NCI-H774 (cell line): ENCODE measurements at regions not wholly inside any gene's neighbourhood (a gene's known extent, or its start where the extent isn't known, plus 50 kb on each side); places are given as distances from the start of the nearest gene placed in this dataset.

Experiments
- DNase-seq: peaks from one replicate; lab custom pipeline; 2025; lab: John Stamatoyannopoulos, UW

GRCh38 chr6:87936065-87936464 lies 111.6 kb upstream of the SPACA1 start:
- no peak for DNase-seq

- no peak for DNase-seq
Measured at GRCh38 chr6:87935196-87935595, 112.4 kb upstream of the SPACA1 start.

- DNase-seq: no peak
Measured at GRCh38 chr6:87932361-87932760, 115.3 kb upstream of the SPACA1 start.

DNA sequence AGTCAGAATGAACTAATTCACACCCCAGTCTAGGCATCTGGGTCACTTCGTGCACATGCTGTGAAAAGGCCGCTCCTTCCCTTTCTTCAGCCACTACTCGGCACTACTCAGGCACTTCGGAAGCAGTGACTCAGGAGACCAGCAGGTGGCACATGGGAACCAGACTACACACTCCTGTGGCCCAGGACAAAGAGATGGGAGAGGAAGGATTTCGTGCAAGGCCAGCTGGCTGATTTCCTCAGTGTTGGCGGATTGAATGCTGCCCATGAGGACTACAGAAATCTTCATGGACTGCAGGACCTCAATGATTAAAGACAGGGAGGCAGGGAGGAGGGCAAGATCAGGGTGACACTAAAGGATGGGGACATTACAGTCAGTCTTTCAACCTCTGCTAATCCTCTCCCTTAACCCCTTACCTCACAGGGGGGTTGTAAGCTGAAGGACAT lies 117.8 kb upstream of the SPACA1 start:
- DNase-seq: peak; percentile 89

- no peak for DNase-seq
Measured at GRCh38 chr6:87926687-87927086, 121.0 kb upstream of the SPACA1 start.

DNA sequence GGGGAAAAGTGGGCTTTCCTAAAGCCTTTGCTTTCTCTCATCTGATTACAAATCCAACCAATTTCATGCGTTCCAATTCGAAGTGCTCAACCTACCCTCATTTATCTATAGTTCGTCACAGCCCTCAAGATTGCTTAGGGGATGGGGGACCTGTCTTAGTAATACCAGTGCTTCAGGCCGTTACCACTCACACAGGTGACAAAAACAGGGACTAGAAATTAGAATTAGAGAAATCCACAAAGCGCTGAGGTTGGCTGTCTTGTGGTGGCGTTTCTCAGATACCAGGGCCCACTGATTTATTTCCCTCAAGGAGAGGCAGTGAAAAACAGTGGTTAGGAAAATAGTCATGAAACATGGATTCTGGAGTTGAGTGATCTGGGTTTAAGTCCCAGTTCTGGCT lies 121.6 kb upstream of the SPACA1 start:
- no peak for DNase-seq

GRCh38 chr6:87925373-87926060 lies 122.1 kb upstream of the SPACA1 start:
- DNase-seq: no peak

DNA sequence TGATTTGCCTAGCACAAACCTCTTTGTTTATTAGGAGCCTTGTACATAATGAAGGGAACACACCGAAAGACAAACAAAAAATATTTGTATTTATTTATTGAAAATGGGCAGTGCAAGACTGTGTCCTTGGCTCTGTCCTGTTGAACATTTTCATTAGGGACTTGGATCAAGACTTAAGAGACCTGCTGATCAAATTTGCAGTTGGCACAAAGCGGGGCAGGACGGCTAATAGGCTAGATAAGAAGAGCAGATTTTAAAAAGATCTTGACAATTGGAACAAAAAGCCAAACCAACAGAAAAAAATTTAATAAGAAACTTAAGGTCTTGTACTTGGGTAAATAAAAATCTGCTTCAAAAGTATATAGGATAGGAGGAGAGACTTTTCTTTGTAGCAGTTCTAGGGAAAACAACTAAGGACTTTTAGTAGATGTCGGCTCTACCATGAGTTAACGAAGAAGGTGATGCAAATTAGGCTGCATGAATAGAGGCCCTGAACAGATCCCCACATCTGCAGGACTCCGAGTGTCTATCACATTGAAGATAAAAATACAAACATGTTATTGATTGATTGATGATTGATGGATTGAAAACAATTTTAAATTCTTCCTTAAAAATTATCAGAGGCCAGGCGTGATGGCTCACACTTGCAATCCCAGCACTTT lies 124.1 kb upstream of the SPACA1 start:
- no peak for DNase-seq

GRCh38 chr6:87922947-87923330 lies 124.7 kb upstream of the SPACA1 start:
- DNase-seq: peak; percentile 10

DNA sequence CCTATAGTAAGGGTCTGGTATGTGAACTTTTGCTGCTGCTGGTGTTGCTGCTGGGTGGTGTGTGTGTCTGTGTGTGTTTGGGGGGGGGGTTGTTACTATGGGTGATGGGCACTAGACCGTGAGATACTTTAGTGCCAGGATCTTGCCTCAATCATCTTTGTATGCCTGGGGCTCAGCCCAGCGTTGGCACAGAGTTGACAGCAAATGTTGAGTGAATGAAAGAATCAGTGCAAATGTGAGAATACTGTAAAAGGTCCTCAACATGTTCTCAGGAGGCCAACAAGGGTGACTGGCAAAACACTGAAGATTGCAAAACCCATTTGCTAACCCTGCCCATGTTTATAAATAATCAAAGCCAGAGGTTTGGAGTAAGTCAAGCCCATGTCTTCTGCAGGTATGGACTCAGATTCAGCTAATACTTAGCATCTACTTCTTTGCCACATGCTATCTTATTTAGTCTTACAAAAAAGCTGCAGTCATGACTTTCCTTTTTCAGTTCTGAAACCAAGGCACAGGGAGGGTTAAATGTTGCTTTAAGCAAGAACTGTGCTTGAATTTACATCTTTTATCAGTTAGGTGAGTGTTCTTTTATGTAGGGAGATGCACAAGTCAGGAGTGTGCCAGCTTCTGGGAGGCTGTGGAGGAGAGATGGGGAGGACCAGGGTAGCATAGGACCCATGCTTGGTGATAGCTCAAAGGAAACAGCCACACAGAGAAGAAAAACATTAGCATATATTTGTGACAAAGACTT lies 125.3 kb upstream of the SPACA1 start:
- DNase-seq: no peak

DNA sequence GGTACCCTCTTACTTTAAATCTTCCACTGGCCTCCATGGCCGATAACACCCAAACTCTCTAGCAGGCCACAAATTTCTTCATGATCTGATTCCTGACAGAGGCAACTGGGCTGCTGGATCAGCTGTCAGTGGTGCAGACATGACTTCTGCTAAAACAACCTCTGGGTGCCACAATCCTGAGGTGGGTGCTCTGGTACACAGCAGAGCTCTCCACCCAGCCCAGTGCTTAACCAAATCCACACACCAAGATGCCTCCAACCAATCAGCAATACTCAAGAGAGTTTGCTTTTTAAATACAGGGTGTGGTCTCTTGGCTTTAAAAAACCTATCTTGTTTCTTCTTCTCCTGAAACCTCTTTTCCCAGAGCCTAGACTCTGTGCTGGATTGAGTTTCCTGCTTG lies 126.6 kb upstream of the SPACA1 start:
- no peak for DNase-seq

- DNase-seq: no peak
Measured at GRCh38 chr6:87920245-87920644, 127.4 kb upstream of the SPACA1 start.

GRCh38 chr6:87919416-87919815 lies 128.2 kb upstream of the SPACA1 start:
- no peak for DNase-seq

GRCh38 chr6:87919001-87919400 lies 128.6 kb upstream of the SPACA1 start:
- no peak for DNase-seq

DNA sequence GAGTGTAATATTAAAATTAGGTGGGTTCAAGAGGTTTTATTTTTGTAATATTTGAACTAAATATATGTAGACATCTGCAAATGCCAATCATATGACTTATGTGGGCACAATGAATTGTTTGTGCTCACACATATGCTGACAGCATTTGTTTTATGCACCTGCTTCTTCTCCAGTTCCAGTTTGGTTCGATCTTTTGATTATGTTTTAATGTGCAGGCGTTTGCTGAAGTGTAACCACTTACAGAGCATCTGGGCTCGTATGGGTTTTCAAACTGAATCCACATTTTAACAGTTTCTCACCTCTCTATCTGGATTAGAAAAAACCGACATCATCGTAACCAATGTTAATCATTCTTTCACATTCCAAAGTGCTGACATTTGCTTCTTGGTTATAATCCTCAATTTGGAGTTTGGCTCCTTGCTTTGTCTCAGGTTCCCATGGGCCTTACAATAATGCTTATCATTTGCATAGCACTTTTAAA lies 129.1 kb upstream of the SPACA1 start:
- DNase-seq: no peak

DNA sequence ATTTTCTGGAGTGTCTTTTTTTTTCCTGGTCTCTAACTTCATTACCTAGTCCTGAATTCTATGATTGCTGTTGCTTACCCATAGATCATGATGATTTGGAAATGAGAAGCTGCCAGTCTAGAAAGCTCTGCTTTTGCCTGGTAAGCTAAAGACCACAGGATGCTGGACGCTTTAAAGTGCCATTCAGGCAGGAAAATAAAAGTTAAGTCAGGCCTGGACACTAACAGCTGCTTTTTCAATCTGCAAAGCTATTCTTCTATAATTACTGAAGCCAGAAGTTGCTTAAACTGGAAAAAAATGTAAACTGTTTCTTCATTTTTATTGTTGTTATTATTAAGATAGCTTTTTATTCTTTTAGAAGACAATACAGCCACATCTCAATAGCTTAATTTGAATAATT lies 129.8 kb upstream of the SPACA1 start:
- DNase-seq: no peak

GRCh38 chr6:87916446-87916845 lies 131.2 kb upstream of the SPACA1 start:
- DNase-seq: no peak

GRCh38 chr6:87914637-87915395 lies 132.8 kb upstream of the SPACA1 start:
- DNase-seq: no peak

DNA sequence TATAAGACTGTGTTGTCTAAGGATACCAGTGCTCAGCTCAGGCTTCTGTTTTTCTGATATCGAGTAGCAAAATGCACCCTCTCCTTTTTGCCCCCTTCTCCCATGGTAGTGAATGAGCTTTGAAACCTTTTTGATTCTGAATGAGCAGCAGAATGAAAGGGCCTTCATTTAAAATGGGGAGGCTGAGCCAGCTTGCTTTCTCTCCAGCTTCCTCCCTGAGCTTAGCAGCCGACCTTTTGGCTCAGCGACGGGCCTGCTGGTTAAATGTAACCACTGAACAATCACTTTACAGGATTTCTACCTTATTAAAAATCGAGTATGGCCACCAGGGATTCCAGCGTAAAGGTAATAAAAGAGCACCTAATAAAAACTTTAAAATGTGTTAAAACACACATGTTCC lies 133.7 kb upstream of the SPACA1 start:
- no peak for DNase-seq

DNA sequence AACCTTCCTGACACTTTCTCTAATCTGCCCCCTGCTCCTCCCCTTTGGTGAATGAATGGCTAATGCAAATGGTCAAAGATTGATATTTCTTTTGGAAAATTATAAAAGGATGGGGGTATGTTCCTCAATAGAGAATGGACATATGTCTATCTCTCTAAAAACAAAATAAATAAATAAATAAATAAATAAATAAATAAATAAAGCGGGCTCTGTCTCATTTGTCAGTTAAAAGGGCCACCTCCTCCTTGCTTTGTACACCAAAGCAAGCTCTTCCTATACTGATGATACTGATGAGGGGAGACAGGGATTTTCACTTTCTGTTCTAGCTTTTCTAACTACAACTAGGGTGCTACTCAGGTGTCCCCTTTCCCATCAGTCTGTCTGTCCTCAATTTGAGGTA lies 135.5 kb upstream of the SPACA1 start:
- no peak for DNase-seq

- no peak for DNase-seq
Measured at GRCh38 chr6:87909849-87910248, 137.8 kb upstream of the SPACA1 start.
